IPS-NIHi7 (cell line): ENCODE measurements at regions not wholly inside any gene's neighbourhood (a gene's known extent, or its start where the extent isn't known, plus 50 kb on each side); places are given as distances from the start of the nearest gene placed in this dataset.

Experiments used
- DNase-seq: peaks from one replicate; pipeline ENCODE4 v3.0.0; 2012; ENCODE audit warnings: mixed read lengths; ENCODE audit errors: extremely low spot score

DNA sequence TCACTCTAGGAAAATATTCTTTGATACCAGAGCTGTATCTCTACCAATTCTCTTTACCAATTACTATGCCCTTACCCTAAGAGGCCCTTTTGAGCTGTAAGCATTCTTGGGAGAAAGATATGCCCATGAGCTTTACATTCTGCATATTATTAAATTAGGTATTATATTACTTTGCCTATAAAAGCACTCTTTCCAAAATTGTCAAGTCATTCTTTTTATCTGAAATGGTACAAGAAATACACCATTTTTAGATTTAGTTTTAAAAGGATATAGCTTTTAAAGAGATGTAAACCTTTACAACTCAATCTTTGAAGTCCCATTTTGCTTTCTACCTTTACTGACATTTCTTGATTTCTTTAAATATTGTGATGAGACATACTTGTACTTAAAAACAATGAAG is 343.5 kb downstream of the C12orf50 start:
- no peak for DNase-seq

GRCh38 chr12:87679251-87679650 is 349.9 kb downstream of the C12orf50 start:
- DNase-seq = no peak

GRCh38 chr12:87678453-87678852 is 350.7 kb downstream of the C12orf50 start:
- DNase-seq = no peak

GRCh38 chr12:87676731-87677130 is 352.5 kb downstream of the C12orf50 start:
- no peak for DNase-seq

DNA sequence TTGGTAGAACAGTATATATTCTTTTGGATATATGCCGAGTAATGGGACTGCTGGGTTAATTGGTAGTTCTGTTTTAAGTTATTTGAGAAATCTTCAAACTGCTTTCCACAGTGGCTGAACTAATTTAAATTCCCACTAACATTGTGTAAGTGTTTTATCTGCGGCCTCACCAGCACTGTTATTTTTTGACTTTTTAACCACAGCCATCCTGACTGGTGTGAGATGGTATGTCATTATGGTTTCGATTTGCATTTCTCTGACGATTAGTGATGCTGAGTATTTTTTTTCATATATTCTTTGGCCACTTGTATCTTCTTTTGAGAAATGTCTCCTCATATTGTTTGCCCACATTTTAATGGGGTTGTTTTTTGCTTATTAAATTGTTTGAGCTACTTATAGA is 357.4 kb downstream of the C12orf50 start:
- no peak for DNase-seq

DNA sequence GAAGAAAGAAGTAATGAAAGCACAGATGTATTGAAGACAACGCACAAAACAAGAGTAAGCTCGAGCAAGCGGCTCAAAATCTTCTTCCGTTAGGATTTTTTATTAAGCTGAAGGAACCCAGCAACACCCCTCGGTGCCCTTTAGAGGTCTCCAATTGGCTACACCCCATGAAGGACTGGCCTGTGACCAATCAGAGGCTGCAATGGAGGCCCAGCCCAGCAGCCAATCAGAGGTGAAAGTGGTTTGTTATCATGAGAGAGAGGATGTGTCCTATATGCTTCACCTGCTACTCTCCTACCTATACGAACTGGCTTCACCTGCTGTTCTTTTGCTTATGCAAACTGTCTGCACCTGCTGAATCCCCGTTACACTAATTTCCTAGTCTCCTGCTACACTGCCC is 358.8 kb downstream of the C12orf50 start:
- DNase-seq = no peak

GRCh38 chr12:87667378-87667777 is 361.8 kb downstream of the C12orf50 start:
- DNase-seq = no peak

- DNase-seq = no peak
Measured at GRCh38 chr12:87661786-87662377, 367.3 kb downstream of the C12orf50 start.

DNA sequence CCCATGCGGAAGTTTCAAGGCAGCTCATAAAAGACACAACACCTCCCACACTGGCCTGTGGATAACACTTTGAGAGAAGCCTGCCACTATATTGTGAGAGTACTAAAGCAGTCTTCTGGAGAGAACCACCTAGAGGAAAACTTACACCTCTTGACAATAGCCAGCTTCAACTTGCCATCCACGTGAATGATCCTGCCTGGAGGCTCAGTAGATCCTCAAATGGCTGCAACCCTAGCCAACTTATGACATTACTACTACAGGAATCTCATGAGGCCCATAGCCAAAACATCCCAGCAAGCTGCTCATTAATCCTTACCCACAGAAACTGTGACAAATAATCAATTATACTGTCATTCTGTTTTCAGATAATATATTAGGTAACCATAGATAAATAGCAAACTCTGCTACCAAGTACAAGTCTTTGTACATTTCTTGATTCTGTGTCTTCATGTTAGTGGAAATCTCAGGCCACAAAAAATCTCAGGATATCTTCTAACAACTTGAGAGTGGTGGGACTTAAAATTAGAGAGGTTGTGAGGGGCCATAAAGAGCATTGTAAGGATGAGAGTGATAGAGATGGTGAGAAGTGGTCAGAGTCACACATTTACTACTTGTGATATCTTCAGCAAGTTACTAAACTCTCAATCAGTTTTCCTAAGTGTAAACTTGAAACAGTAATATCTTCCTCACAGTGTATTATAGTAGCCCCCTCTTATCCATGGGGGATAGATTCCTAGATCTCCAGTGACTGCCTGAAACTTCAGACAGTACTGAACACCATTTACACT is 368.0 kb downstream of the C12orf50 start:
- DNase-seq = no peak

- DNase-seq = no peak
Measured at GRCh38 chr12:87660291-87660690, 368.9 kb downstream of the C12orf50 start.

DNA sequence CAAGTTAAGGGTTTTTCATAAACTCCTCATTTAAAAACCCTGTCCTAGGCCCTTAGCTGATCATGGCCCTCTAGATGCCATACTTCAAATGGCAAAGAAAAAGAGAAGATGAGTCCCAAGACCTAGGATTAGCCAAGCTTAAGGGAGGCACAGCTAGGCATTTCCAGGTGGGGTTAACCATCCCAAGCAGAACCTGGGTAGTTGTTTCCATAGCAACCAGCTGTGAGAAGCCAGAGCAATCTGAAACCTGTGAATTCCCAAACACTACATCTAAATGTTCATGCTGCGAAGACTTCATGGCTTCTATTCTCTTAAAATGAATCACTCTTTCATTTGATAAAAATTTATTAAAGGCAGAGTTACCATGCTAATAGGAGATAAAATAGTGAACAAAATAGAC is 372.9 kb downstream of the C12orf50 start:
- DNase-seq = no peak

DNA sequence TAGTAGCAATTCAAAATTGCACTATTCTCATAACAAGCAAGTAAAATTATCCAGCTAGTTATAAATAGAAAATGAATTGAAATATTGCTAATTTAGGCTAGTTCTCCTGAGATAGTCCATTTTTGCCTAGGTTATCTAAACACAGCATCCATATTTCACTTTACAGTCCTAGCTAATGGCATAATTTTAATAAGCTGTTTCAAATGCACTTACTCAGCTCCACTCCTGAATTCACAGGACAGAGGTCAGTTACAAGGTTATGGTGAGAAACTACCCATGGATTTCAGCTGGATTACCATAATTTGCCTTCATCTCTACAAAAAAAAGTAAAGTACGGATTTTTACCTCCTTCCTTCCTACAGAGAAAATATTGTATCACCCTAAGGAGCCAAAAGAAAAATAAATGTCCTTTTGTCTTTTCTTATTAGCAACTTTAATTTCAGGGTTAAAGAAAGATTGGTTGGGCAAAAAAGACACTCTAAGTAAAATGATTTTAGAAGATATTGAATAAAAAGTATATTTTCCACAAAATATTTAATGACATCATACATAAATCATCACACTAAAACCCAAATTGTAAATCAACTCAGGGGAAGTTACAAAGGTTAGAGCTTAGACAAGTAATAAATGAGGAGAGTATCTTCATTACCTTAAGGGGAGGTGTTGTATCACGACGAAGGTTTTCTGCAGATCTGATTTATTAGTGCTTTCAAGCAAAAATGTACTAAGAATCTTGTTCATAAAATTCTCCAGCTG is 377.4 kb downstream of the C12orf50 start:
- no peak for DNase-seq

DNA sequence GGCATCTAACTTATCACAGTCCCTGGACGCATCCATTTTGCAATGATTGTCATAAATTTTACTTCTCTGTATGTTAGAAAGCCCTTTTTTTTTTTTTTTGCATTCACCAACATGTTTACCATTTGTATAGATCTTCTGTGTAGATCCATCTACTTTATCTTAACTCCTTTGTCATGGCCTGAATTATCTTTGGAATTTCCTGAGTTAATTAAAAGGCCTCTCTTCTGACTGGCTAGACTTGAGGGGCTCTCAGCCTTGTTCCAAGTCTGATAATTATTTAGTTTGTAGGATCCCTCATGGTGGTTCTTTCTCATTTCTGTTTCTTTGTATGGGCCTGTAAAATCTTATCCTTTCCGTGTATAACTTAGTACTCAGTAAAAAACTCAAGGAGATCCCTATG is 387.0 kb downstream of the C12orf50 start:
- no peak for DNase-seq

DNA sequence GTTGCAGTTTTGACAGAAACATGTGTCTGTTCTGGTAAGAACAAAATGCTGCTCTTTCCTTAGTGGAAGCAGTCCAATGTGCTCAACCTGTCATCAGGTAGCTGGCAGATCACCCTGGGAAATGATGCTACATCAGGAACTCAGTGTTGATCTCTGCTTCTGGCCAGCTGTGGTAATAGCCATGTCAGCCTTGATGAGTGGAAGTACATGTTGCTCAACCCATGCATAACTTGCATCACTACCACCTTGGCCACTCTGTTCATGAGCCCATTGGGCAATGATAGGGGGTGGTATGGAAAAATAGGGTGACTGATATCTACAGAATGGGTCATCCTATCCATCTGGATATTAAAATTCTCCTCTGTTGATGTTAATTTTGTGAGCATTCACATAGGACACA is 411.0 kb downstream of the C12orf50 start:
- DNase-seq = no peak

DNA sequence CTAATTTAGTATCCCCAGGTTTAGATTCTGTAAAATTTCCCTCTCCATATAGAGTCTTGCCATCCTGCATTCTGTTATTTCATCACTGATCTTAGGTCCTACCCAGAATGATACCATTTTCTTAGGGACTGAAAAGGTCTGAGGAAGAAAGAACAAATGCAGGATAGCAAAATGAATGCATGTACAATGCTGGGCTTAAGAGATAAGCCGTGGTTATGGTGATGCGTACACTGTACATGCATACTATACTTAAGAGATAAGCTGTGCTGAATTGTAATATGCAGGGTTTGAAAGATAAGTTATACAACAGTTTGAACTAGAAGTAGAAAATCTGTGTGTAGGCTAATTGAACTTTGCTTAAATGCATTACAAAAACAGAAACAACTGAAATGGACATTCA is 416.2 kb downstream of the C12orf50 start:
- no peak for DNase-seq

- no peak for DNase-seq
Measured at GRCh38 chr12:87608321-87608720, 420.9 kb downstream of the C12orf50 start.

- no peak for DNase-seq
Measured at GRCh38 chr12:87603727-87604126, 425.5 kb downstream of the C12orf50 start.

DNA sequence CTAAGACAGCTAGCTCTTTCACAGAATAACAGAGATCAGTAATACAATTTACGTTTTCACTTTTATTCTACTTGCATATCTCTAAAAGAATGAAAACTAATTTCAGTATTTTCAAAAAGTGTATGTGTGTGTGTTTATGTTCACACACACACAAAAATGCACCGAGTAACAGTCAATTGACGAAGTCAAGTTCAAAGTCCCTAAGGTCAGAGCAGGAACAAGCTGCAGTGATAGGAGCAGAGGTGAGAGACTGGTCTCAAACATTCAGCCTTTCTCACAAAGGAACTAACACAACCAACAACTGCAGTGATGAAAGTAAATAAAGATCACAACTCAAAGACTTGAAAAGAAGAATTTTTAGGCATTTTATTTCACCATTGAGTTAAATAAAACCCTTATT is 429.7 kb downstream of the C12orf50 start:
- no peak for DNase-seq

DNA sequence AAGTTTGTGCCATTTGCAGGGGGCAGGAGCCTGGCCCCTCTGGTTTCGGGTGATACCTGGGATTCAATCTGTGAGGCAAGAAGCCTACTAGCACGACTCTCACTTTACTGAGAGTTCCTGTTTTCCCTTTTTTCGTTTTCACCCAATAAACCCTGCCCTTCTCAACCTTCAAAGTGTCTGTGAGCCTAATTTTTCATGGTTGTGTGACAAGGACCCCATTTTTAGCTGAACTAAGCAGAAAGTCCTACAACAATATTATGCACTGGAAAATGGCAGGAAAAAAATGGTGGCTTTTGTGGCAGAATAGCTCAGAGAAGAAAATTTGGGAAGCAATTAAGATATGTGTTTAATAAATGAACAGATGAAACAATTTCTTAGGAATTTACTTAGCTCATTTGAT is 432.1 kb downstream of the C12orf50 start:
- DNase-seq = no peak

GRCh38 chr12:87596636-87597035 is 432.6 kb downstream of the C12orf50 start:
- DNase-seq = no peak

GRCh38 chr12:87596134-87596533 is 433.1 kb downstream of the C12orf50 start:
- DNase-seq = no peak

GRCh38 chr12:87585882-87586557 is 443.2 kb downstream of the C12orf50 start:
- DNase-seq = no peak
